NOMO-1 treated with DMSO at 0.1 percent for 48 hours (cell line): ENCODE measurements at regions not wholly inside any gene's neighbourhood (a gene's known extent, or its start where the extent isn't known, plus 50 kb on each side); places are given as distances from the start of the nearest gene placed in this dataset.
"Not testable (repeated sequence)": the region's sequence is repeated elsewhere in the genome, so short reads cannot be mapped to it uniquely, and the experiment has no call there.

Experiments used
- DNase-seq: peaks from one replicate; lab custom pipeline; 2025; ENCODE audit not compliant: unreplicated experiment; lab: John Stamatoyannopoulos, UW

- no peak for DNase-seq
Measured at GRCh38 chr6:120816794-120817193, 517.5 kb downstream of the TBC1D32 start.

GRCh38 chr6:120805276-120805675 is 529.0 kb downstream of the TBC1D32 start:
- no peak for DNase-seq

GRCh38 chr6:120804612-120805011 is 529.7 kb downstream of the TBC1D32 start:
- no peak for DNase-seq

- DNase-seq: no peak
Measured at GRCh38 chr6:120786682-120787081, 547.6 kb downstream of the TBC1D32 start.

GRCh38 chr6:120786256-120786655 is 548.0 kb downstream of the TBC1D32 start:
- DNase-seq: no peak

GRCh38 chr6:120785459-120786086 is 548.7 kb downstream of the TBC1D32 start:
- DNase-seq: no peak

GRCh38 chr6:120779441-120779840 is 554.8 kb downstream of the TBC1D32 start:
- DNase-seq: no peak

GRCh38 chr6:120775698-120776097 is 558.6 kb downstream of the TBC1D32 start:
- DNase-seq: no peak

GRCh38 chr6:120774275-120774674 is 560.0 kb downstream of the TBC1D32 start:
- no peak for DNase-seq

- no peak for DNase-seq
Measured at GRCh38 chr6:120771019-120771418, 563.3 kb downstream of the TBC1D32 start.

- no peak for DNase-seq
Measured at GRCh38 chr6:120764312-120764711, 570.0 kb downstream of the TBC1D32 start.

GRCh38 chr6:120759570-120759969 is 574.7 kb downstream of the TBC1D32 start:
- DNase-seq: no peak

GRCh38 chr6:120748574-120748973 is 585.7 kb downstream of the TBC1D32 start:
- DNase-seq: not testable (repeated sequence)

- DNase-seq: no peak
Measured at GRCh38 chr6:120736740-120737139, 597.5 kb downstream of the TBC1D32 start.

- DNase-seq: no peak
Measured at GRCh38 chr6:120735641-120736040, 598.6 kb downstream of the TBC1D32 start.

- DNase-seq: no peak
Measured at GRCh38 chr6:120711255-120711654, 623.0 kb downstream of the TBC1D32 start.

- DNase-seq: no peak
Measured at GRCh38 chr6:120700001-120700400, 634.3 kb downstream of the TBC1D32 start.

GRCh38 chr6:120686492-120686891 is 647.8 kb downstream of the TBC1D32 start:
- DNase-seq: no peak

- DNase-seq: no peak
Measured at GRCh38 chr6:120682145-120682544, 652.1 kb downstream of the TBC1D32 start.

GRCh38 chr6:120681204-120681603 is 653.1 kb downstream of the TBC1D32 start:
- no peak for DNase-seq

- no peak for DNase-seq
Measured at GRCh38 chr6:120675886-120676285, 658.4 kb downstream of the TBC1D32 start.

- DNase-seq: no peak
Measured at GRCh38 chr6:120671519-120671918, 662.8 kb downstream of the TBC1D32 start.

GRCh38 chr6:120652506-120652905 is 681.8 kb downstream of the TBC1D32 start:
- DNase-seq: no peak
